HG03575 (cell line): ENCODE measurements at regions not wholly inside any gene's neighbourhood (a gene's known extent, or its start where the extent isn't known, plus 50 kb on each side); places are given as distances from the start of the nearest gene placed in this dataset.
"Not testable (repeated sequence)": the region's sequence is repeated elsewhere in the genome, so short reads cannot be mapped to it uniquely, and the experiment has no call there.

ENCODE experiments used
- ATAC-seq: cut with Tn5 transposase; IDR thresholded peaks from one replicate; pipeline ENCODE4 v1.9.1; 2021; ENCODE audit not compliant: unreplicated experiment, insufficient number of reproducible peaks, low FRiP score; ENCODE audit errors: extremely low read depth

- ATAC-seq = no peak
Measured at GRCh38 chr10:64196638-64197315, 675.6 kb downstream of the REEP3 start.

- ATAC-seq = no peak
Measured at GRCh38 chr10:64201936-64202335, 680.7 kb downstream of the REEP3 start.

GRCh38 chr10:64204504-64204903 lies 683.3 kb downstream of the REEP3 start:
- not testable (repeated sequence) for ATAC-seq

- ATAC-seq = no peak
Measured at GRCh38 chr10:64206409-64206808, 685.2 kb downstream of the REEP3 start.

- no peak for ATAC-seq
Measured at GRCh38 chr10:64209561-64209960, 688.4 kb downstream of the REEP3 start.

- ATAC-seq = no peak
Measured at GRCh38 chr10:64210211-64210610, 689.0 kb downstream of the REEP3 start.

- ATAC-seq = no peak
Measured at GRCh38 chr10:64211466-64211865, 690.3 kb downstream of the REEP3 start.

- no peak for ATAC-seq
Measured at GRCh38 chr10:64215088-64215487, 693.9 kb downstream of the REEP3 start.

- no peak for ATAC-seq
Measured at GRCh38 chr10:64219271-64220025, 698.2 kb downstream of the REEP3 start.

GRCh38 chr10:64234489-64234888 lies 713.3 kb downstream of the REEP3 start:
- ATAC-seq = no peak

- no peak for ATAC-seq
Measured at GRCh38 chr10:64257704-64258103, 736.5 kb downstream of the REEP3 start.

GRCh38 chr10:64261092-64261491 lies 739.9 kb downstream of the REEP3 start:
- peak; percentile 74 for ATAC-seq

GRCh38 chr10:64261676-64262075 lies 740.5 kb downstream of the REEP3 start:
- ATAC-seq = no peak

GRCh38 chr10:64265961-64266360 lies 744.8 kb downstream of the REEP3 start:
- no peak for ATAC-seq

- no peak for ATAC-seq
Measured at GRCh38 chr10:64271508-64271907, 750.3 kb downstream of the REEP3 start.

- no peak for ATAC-seq
Measured at GRCh38 chr10:64271983-64272382, 750.8 kb downstream of the REEP3 start.

GRCh38 chr10:64275001-64275400 lies 753.8 kb downstream of the REEP3 start:
- no peak for ATAC-seq

GRCh38 chr10:64275774-64276173 lies 754.6 kb downstream of the REEP3 start:
- peak; percentile 79 for ATAC-seq

GRCh38 chr10:64277536-64277935 lies 756.3 kb downstream of the REEP3 start:
- no peak for ATAC-seq

GRCh38 chr10:64283621-64284020 lies 762.4 kb downstream of the REEP3 start:
- no peak for ATAC-seq

- ATAC-seq = no peak
Measured at GRCh38 chr10:64286533-64286932, 765.3 kb downstream of the REEP3 start.
